Adrenal gland (tissue), 5 donors: ENCODE measurements at regions not wholly inside any gene's neighbourhood (a gene's known extent, or its start where the extent isn't known, plus 50 kb on each side); places are given as distances from the start of the nearest gene placed in this dataset.

Experiments
- POLR2A ChIP-seq, 2 donors: fragments of 450-650 bp; IDR thresholded peaks; one replicate each; pipeline ENCODE4 v1.6.1; 2017; ENCODE audit warnings: antibody characterized with exemption in 2 of 2, mild to moderate bottlenecking in 2 of 2, moderate library complexity in 1 of 2
- TF ChIP-seq, protein P1 (sequence below), 6 experiments: fragments of 450-650 bp in 4 of 6; fragments of 200-600 bp in 2 of 6; sonication (generic) in 1 of 6; IDR thresholded peaks; 1 replicate in 5 of 6; 2 replicates in 1 of 6; pipeline versions ENCODE4 v1.5.1 to v1.8.0; 2016 to 2021; ENCODE audit warnings: antibody characterized with exemption in 6 of 6, mild to moderate bottlenecking in 2 of 6, moderate library complexity in 1 of 6
- donor health status: DM: no; HTN: no; CAD: no.

DNA sequence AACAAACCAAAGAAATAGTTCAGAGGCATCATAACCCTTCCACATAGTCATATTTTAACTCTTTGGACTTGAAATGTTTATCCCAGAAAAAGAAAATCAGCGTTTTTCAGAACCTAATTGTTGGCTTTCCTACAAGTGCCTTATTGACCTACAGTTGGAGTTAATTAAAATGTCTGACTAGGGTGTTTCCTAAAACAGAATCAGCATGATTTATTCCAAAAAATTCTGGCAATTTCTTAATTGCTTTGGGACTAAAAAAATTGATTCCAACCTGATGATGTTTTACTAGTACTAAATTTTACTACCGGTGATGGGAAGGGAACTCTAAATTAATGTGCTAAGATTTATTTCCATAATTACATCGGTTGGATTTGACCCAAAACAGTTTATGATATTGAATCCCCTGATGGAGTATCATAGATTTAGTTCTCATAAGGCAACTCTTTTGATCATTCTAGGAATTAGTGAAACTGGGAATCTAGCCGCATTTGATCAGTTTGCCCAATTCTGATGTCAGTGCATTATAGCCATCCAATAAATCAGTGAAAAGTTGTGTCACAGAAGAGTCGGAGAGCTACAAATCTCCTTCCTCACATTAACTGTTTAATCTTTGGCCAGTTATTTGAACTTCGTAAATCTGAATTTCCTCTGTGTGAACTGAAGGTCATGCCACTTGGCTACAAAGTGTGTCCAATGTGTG lies 134.3 kb upstream of the DSEL start:
- TF ChIP-seq, protein P1, sequence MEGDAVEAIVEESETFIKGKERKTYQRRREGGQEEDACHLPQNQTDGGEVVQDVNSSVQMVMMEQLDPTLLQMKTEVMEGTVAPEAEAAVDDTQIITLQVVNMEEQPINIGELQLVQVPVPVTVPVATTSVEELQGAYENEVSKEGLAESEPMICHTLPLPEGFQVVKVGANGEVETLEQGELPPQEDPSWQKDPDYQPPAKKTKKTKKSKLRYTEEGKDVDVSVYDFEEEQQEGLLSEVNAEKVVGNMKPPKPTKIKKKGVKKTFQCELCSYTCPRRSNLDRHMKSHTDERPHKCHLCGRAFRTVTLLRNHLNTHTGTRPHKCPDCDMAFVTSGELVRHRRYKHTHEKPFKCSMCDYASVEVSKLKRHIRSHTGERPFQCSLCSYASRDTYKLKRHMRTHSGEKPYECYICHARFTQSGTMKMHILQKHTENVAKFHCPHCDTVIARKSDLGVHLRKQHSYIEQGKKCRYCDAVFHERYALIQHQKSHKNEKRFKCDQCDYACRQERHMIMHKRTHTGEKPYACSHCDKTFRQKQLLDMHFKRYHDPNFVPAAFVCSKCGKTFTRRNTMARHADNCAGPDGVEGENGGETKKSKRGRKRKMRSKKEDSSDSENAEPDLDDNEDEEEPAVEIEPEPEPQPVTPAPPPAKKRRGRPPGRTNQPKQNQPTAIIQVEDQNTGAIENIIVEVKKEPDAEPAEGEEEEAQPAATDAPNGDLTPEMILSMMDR (IDR thresholded peaks at IDR 0.05) = no peak
- TF ChIP-seq POLR2A (IDR thresholded peaks at IDR 0.05) = no peak
